H9 (cell line): ENCODE measurements at regions not wholly inside any gene's neighbourhood (a gene's known extent, or its start where the extent isn't known, plus 50 kb on each side); places are given as distances from the start of the nearest gene placed in this dataset.

ENCODE experiments used
- DNase-seq: peaks from one replicate; pipeline ENCODE4 v3.0.0-alpha.2; 2017
- H2AFZ ChIP-seq: one replicate; pipeline ENCODE4 v1.6.1; 2013; ENCODE audit warnings: mild to moderate bottlenecking, low read length, control low read depth, moderate library complexity
- H2AK5ac ChIP-seq: 2 replicates; pipeline ENCODE4 v1.6.1; 2013; ENCODE audit warnings: low read length, control low read depth, mixed read lengths; ENCODE audit not compliant: insufficient read length
- H2BK120ac ChIP-seq: one replicate; pipeline ENCODE4 v1.6.1; 2013; ENCODE audit warnings: low read depth, mild to moderate bottlenecking, low read length, control low read depth, inconsistent platforms; ENCODE audit not compliant: poor library complexity, severe bottlenecking
- H2BK12ac ChIP-seq: 2 replicates; pipeline ENCODE4 v1.6.1; 2013; ENCODE audit warnings: low read length, control low read depth, mixed read lengths, low read depth; ENCODE audit not compliant: insufficient read length
- H2BK15ac ChIP-seq: 2 replicates; pipeline ENCODE4 v1.6.1; 2013; ENCODE audit warnings: low read depth, low read length, control low read depth
- H2BK20ac ChIP-seq: one replicate; pipeline ENCODE4 v1.6.1; 2013; ENCODE audit warnings: low read depth, mild to moderate bottlenecking, low read length, control low read depth, inconsistent platforms; ENCODE audit not compliant: poor library complexity, severe bottlenecking
- H2BK5ac ChIP-seq: 2 replicates; pipeline ENCODE4 v1.6.1; 2013; ENCODE audit warnings: low read length, control low read depth, mixed read lengths; ENCODE audit not compliant: insufficient read length
- H3K14ac ChIP-seq: 2 replicates; pipeline ENCODE4 v1.6.1; 2013; ENCODE audit warnings: low read length, control low read depth; ENCODE audit not compliant: insufficient read depth
- H3K18ac ChIP-seq: 2 replicates; pipeline ENCODE4 v1.6.1; 2013; ENCODE audit warnings: low read depth, mild to moderate bottlenecking, mixed read lengths, low read length, control low read depth; ENCODE audit not compliant: insufficient read length
- H3K23ac ChIP-seq: 2 replicates; pipeline ENCODE4 v1.6.1; 2013; ENCODE audit warnings: low read length, control low read depth, mixed read lengths, low read depth; ENCODE audit not compliant: insufficient read length
- H3K23me2 ChIP-seq: 2 replicates; pipeline ENCODE4 v1.6.1; 2013; ENCODE audit warnings: low read depth, mild to moderate bottlenecking, mixed read lengths, low read length, control low read depth; ENCODE audit not compliant: insufficient read length, poor library complexity, severe bottlenecking
- H3K27ac ChIP-seq: 2 replicates; pipeline ENCODE4 v1.5.1; 2013; ENCODE audit warnings: low read length, control low read depth, mixed read lengths, low read depth; ENCODE audit not compliant: insufficient read length
- H3K27me3 ChIP-seq: 2 replicates; pipeline ENCODE4 v1.6.1; 2013; ENCODE audit warnings: low read length, control low read depth, inconsistent platforms; ENCODE audit not compliant: insufficient read depth
- H3K4ac ChIP-seq: 2 replicates; pipeline ENCODE4 v1.6.1; 2013; ENCODE audit warnings: low read depth, mild to moderate bottlenecking, control low read depth, inconsistent platforms, low read length, moderate library complexity
- H3K4me1 ChIP-seq: 2 replicates; pipeline ENCODE4 v1.6.1; 2013; ENCODE audit warnings: low read length, control low read depth, inconsistent platforms; ENCODE audit not compliant: insufficient read depth
- H3K4me2 ChIP-seq: 2 replicates; pipeline ENCODE4 v1.6.1; 2013; ENCODE audit warnings: low read length, control low read depth, mixed read lengths; ENCODE audit not compliant: insufficient read length, insufficient read depth
- H3K56ac ChIP-seq: 2 replicates; pipeline ENCODE4 v1.6.1; 2013; ENCODE audit warnings: low read depth, mild to moderate bottlenecking, mixed read lengths, low read length, control low read depth; ENCODE audit not compliant: insufficient read length
- H3K79me1 ChIP-seq: 2 replicates; pipeline ENCODE4 v1.6.1; 2013; ENCODE audit warnings: low read depth, mild to moderate bottlenecking, moderate library complexity, low read length, control low read depth, inconsistent platforms; ENCODE audit not compliant: insufficient read depth, poor library complexity, severe bottlenecking
- H3K79me2 ChIP-seq: 2 replicates; pipeline ENCODE4 v1.6.1; 2013; ENCODE audit warnings: low read length, control low read depth, inconsistent platforms; ENCODE audit not compliant: insufficient read depth
- H3K9ac ChIP-seq: 2 replicates; pipeline ENCODE4 v1.6.1; 2013; ENCODE audit warnings: low read length, control low read depth, mixed read lengths; ENCODE audit not compliant: insufficient read length; ENCODE audit errors: extremely low read depth
- H3K9me3 ChIP-seq: one replicate; pipeline ENCODE4 v1.6.1; 2013; ENCODE audit warnings: low read depth, low read length, inconsistent platforms; ENCODE audit not compliant: control insufficient read depth
- H3T11ph ChIP-seq: one replicate; pipeline ENCODE4 v1.6.1; 2013; ENCODE audit warnings: mild to moderate bottlenecking, low read length, control low read depth, inconsistent platforms
- H4K20me1 ChIP-seq: one replicate; pipeline ENCODE4 v1.6.1; 2013; ENCODE audit not compliant: control insufficient read depth, insufficient read length, insufficient read depth
- H4K5ac ChIP-seq: 2 replicates; pipeline ENCODE4 v1.6.1; 2013; ENCODE audit warnings: low read depth, mild to moderate bottlenecking, mixed read lengths, low read length, control low read depth; ENCODE audit not compliant: insufficient read length
- H4K8ac ChIP-seq: replicated peaks from 2 replicates; pipeline ENCODE4 v1.6.1; 2013; ENCODE audit warnings: low read length, control low read depth, mixed read lengths, low read depth; ENCODE audit not compliant: insufficient read length
- H4K91ac ChIP-seq: 2 replicates; pipeline ENCODE4 v1.6.1; 2013; ENCODE audit warnings: low read depth, mild to moderate bottlenecking, moderate library complexity, mixed read lengths, low read length, control low read depth; ENCODE audit not compliant: insufficient read length
- H3K27ac Mint-ChIP-seq, 3 experiments: 2 replicates in 2 of 3; 3 replicates in 1 of 3; pipeline ENCODE4 v1.8.0; 2020 to 2021; ENCODE audit warnings: mixed read lengths in 3 of 3, mild to moderate bottlenecking in 1 of 3, moderate library complexity in 1 of 3
- H3K27me3 Mint-ChIP-seq: 2 replicates; pipeline ENCODE4 v1.8.0; 2021; ENCODE audit warnings: low read depth, mild to moderate bottlenecking, moderate library complexity, mixed read lengths
- H3K36me3 Mint-ChIP-seq, 3 experiments: 2 replicates in 2 of 3; 3 replicates in 1 of 3; pipeline ENCODE4 v1.8.0; 2020 to 2021; ENCODE audit warnings: low read depth in 3 of 3, mixed read lengths in 3 of 3; ENCODE audit not compliant: insufficient read depth in 1 of 3
- H3K4me1 Mint-ChIP-seq, 2 experiments: 2 replicates each; pipeline ENCODE4 v1.8.0; 2020; ENCODE audit warnings: mixed read lengths in 2 of 2
- H3K4me3 Mint-ChIP-seq, 2 experiments: 2 replicates in 1 of 2; 3 replicates in 1 of 2; pipeline ENCODE4 v1.8.0; 2020 to 2021; ENCODE audit warnings: mild to moderate bottlenecking in 2 of 2, mixed read lengths in 2 of 2, moderate library complexity in 1 of 2
- H3K9me3 Mint-ChIP-seq, 2 experiments: 2 replicates in 1 of 2; 3 replicates in 1 of 2; pipeline ENCODE4 v1.8.0; 2020; ENCODE audit warnings: mild to moderate bottlenecking in 2 of 2, mixed read lengths in 2 of 2, moderate library complexity in 1 of 2
- CTCF ChIP-seq: fragments of 200-600 bp; sonication (generic); conservative IDR thresholded peaks from 3 replicates; pipeline ENCODE4 v1.8.0; 2021; ENCODE audit warnings: antibody characterized with exemption, mild to moderate bottlenecking
- WGBS: extraction: QIAGEN DNeasy Blood & Tissue Kit; methylation state at CpG from one replicate; pipeline ENCODE4 v1.1.7; 2013; ENCODE audit warnings: missing lambda C conversion rate, low lambda C conversion rate, mixed read lengths; ENCODE audit not compliant: insufficient read length; ENCODE audit errors: extremely low coverage; 5-methylcytosine and 5-hydroxymethylcytosine counted together

GRCh38 chr9:19926774-19927173, 137.9 kb upstream of the SLC24A2 start:
- Histone ChIP-seq H3K27me3 (no peaks in the 10 kb centered on the region), H2AFZ (no peak overlapping the region), H3K18ac (no peak overlapping the region), H2BK12ac (no peak overlapping the region), H2BK120ac (no peak overlapping the region), H3K4me2 (no peak overlapping the region), H2AK5ac (no peak overlapping the region), H2BK15ac (no peak overlapping the region), H3K9me3 (no peaks in the 10 kb centered on the region), H2BK20ac (no peak overlapping the region), H3K27ac (no peak overlapping the region), H3T11ph (no peak overlapping the region), H3K14ac (no peak overlapping the region), H3K9ac (no peak overlapping the region), H4K5ac (no peak overlapping the region), H3K4me1 (no peaks in the 10 kb centered on the region), H3K23ac (no peak overlapping the region), H3K4ac (no peak overlapping the region), H3K79me1 (no peaks in the 10 kb centered on the region), H3K79me2 (no peaks in the 10 kb centered on the region), H3K23me2 (no peaks in the 10 kb centered on the region), H4K8ac (no peak overlapping the region), H4K91ac (no peak overlapping the region), H4K20me1 (no peaks in the 10 kb centered on the region), H2BK5ac (no peak overlapping the region), H3K56ac (no peak overlapping the region)
- Mint-ChIP-seq H3K27ac (no peak overlapping the region; a peak in 1 of 7 replicates), H3K4me1 (peaks cover 16 to 20% of the 10 kb centered on the region in 2 experiments), H3K27me3 (peaks cover 40% of the 10 kb centered on the region), H3K36me3 (no peaks in the 10 kb centered on the region), H3K4me3 (no peak overlapping the region), H3K9me3 (no peaks in the 10 kb centered on the region)
- no peak for TF ChIP-seq CTCF
- WGBS = no CpG with 5 or more reads among the region's 7 CpGs
- no peak for DNase-seq
